ENCODE measurements at regions not wholly inside any gene's neighbourhood (a gene's known extent, or its start where the extent isn't known, plus 50 kb on each side); places are given as distances from the start of the nearest gene placed in this dataset.

- H3K4me1 ChIP-seq (ENCODE audit: control insufficient read depth, insufficient read depth, low read length) = no peaks in the 10 kb centered on the region
- ATAC-seq = no peak
- intact Hi-C loops (cut with DNase I) = no loop called here
- DNase-seq = no peak
- H3K27me3 ChIP-seq (ENCODE audit: control insufficient read depth, insufficient read depth) = no peaks in the 10 kb centered on the region
- no peak overlapping the region for H3K4me3 ChIP-seq (ENCODE audit: low read length)
- no peaks in the 10 kb centered on the region for H3K9me3 ChIP-seq (ENCODE audit: control insufficient read depth, low read length)
- WGBS = 86% methylated on average over 3 of the region's 3 CpGs
- no peak overlapping the region for H3K27ac ChIP-seq (ENCODE audit: low read length)
Measured at GRCh38 chr4:14221176-14221575, 593.7 kb upstream of the BOD1L1 start.

- H3K4me3 ChIP-seq (ENCODE audit: low read length) = no peak overlapping the region
Measured at GRCh38 chr4:14222377-14223029, 595.0 kb upstream of the BOD1L1 start.

GRCh38 chr4:14223461-14223860, 595.9 kb upstream of the BOD1L1 start:
- 94% methylated on average over 1 of the region's 1 CpG for WGBS
- H3K4me3 ChIP-seq (ENCODE audit: low read length) = no peak overlapping the region
- DNase-seq = no peak
- no peaks in the 10 kb centered on the region for H3K4me1 ChIP-seq (ENCODE audit: control insufficient read depth, insufficient read depth, low read length)
- H3K27ac ChIP-seq (ENCODE audit: low read length) = no peak overlapping the region
- no peaks in the 10 kb centered on the region for H3K9me3 ChIP-seq (ENCODE audit: control insufficient read depth, low read length)
- intact Hi-C loops (cut with DNase I) = no loop called here
- H3K27me3 ChIP-seq (ENCODE audit: control insufficient read depth, insufficient read depth) = no peaks in the 10 kb centered on the region
- ATAC-seq = no peak

More at GRCh38 chr4:14222377-14223029, 595.0 kb upstream of the BOD1L1 start:
- Histone ChIP-seq H3K4me1 (ENCODE audit: control insufficient read depth, insufficient read depth, low read length) (no peaks in the 10 kb centered on the region), H3K9me3 (ENCODE audit: control insufficient read depth, low read length) (no peaks in the 10 kb centered on the region), H3K27ac (ENCODE audit: low read length) (no peak overlapping the region), H3K27me3 (ENCODE audit: control insufficient read depth, insufficient read depth) (no peaks in the 10 kb centered on the region)
- 55% methylated on average over 4 of the region's 4 CpGs for WGBS
- intact Hi-C loops (cut with DNase I) = no loop called here
- peak; percentile 22 to 75 (median 52) for DNase-seq
- ATAC-seq = peak; percentile 63 to 93

- intact Hi-C loops (cut with DNase I) = no loop called here
- DNase-seq = no peak
- Histone ChIP-seq H3K4me1 (ENCODE audit: control insufficient read depth, insufficient read depth, low read length) (no peaks in the 10 kb centered on the region), H3K9me3 (ENCODE audit: control insufficient read depth, low read length) (no peaks in the 10 kb centered on the region), H3K4me3 (ENCODE audit: low read length) (no peak overlapping the region), H3K27me3 (ENCODE audit: control insufficient read depth, insufficient read depth) (no peaks in the 10 kb centered on the region), H3K27ac (ENCODE audit: low read length) (no peak overlapping the region)
- no peak for ATAC-seq
- WGBS = 88% methylated on average over 3 of the region's 3 CpGs
Measured at GRCh38 chr4:14225688-14226207, 598.2 kb upstream of the BOD1L1 start.

- DNase-seq (no peak), ATAC-seq (peak; percentile 51 to 54)
- H3K4me3 ChIP-seq (ENCODE audit: low read length) = no peak overlapping the region
- no peak overlapping the region for H3K27ac ChIP-seq (ENCODE audit: low read length)
- no peaks in the 10 kb centered on the region for H3K27me3 ChIP-seq (ENCODE audit: control insufficient read depth, insufficient read depth)
- 19% methylated on average over 1 of the region's 1 CpG for WGBS
- H3K9me3 ChIP-seq (ENCODE audit: control insufficient read depth, low read length) = no peaks in the 10 kb centered on the region
- intact Hi-C loops (cut with DNase I) = no loop called here
- H3K4me1 ChIP-seq (ENCODE audit: control insufficient read depth, insufficient read depth, low read length) = no peaks in the 10 kb centered on the region
Measured at GRCh38 chr4:14233126-14233525, 605.6 kb upstream of the BOD1L1 start.

GRCh38 chr4:14234307-14234706, 606.8 kb upstream of the BOD1L1 start:
- H3K9me3 ChIP-seq (ENCODE audit: control insufficient read depth, low read length) = no peaks in the 10 kb centered on the region
- H3K4me1 ChIP-seq (ENCODE audit: control insufficient read depth, insufficient read depth, low read length) = no peaks in the 10 kb centered on the region
- intact Hi-C loops (cut with DNase I) = no loop called here
- no peak overlapping the region for H3K4me3 ChIP-seq (ENCODE audit: low read length)
- H3K27ac ChIP-seq (ENCODE audit: low read length) = no peak overlapping the region
- DNase-seq = no peak
- H3K27me3 ChIP-seq (ENCODE audit: control insufficient read depth, insufficient read depth) = no peaks in the 10 kb centered on the region
- no peak for ATAC-seq

- H3K4me3 ChIP-seq (ENCODE audit: low read length) = no peak overlapping the region
- no peaks in the 10 kb centered on the region for H3K27me3 ChIP-seq (ENCODE audit: control insufficient read depth, insufficient read depth)
- H3K27ac ChIP-seq (ENCODE audit: low read length) = no peak overlapping the region
- H3K4me1 ChIP-seq (ENCODE audit: control insufficient read depth, insufficient read depth, low read length) = no peaks in the 10 kb centered on the region
- intact Hi-C loops (cut with DNase I) = no loop called here
- no peaks in the 10 kb centered on the region for H3K9me3 ChIP-seq (ENCODE audit: control insufficient read depth, low read length)
- ATAC-seq = no peak
- no peak for DNase-seq
- WGBS = 72% methylated on average over 2 of the region's 2 CpGs
Measured at GRCh38 chr4:14236359-14236758, 608.8 kb upstream of the BOD1L1 start.

GRCh38 chr4:14237911-14238310, 610.4 kb upstream of the BOD1L1 start:
- intact Hi-C loops (cut with DNase I) = no loop called here
- H3K9me3 ChIP-seq (ENCODE audit: control insufficient read depth, low read length) = no peaks in the 10 kb centered on the region
- ATAC-seq (no peak), DNase-seq (no peak)
- H3K4me1 ChIP-seq (ENCODE audit: control insufficient read depth, insufficient read depth, low read length) = no peaks in the 10 kb centered on the region
- no peak overlapping the region for H3K27ac ChIP-seq (ENCODE audit: low read length)
- H3K4me3 ChIP-seq (ENCODE audit: low read length) = no peak overlapping the region
- WGBS = 65% methylated on average over 2 of the region's 2 CpGs
- H3K27me3 ChIP-seq (ENCODE audit: control insufficient read depth, insufficient read depth) = no peaks in the 10 kb centered on the region

- H3K27me3 ChIP-seq (ENCODE audit: control insufficient read depth, insufficient read depth) = no peaks in the 10 kb centered on the region
- H3K4me3 ChIP-seq (ENCODE audit: low read length) = no peak overlapping the region
- intact Hi-C loops (cut with DNase I) = no loop called here
- H3K9me3 ChIP-seq (ENCODE audit: control insufficient read depth, low read length) = no peaks in the 10 kb centered on the region
- ATAC-seq (no peak), DNase-seq (no peak)
- no peaks in the 10 kb centered on the region for H3K4me1 ChIP-seq (ENCODE audit: control insufficient read depth, insufficient read depth, low read length)
- H3K27ac ChIP-seq (ENCODE audit: low read length) = no peak overlapping the region
- WGBS = 81% methylated on average over 3 of the region's 3 CpGs
Measured at GRCh38 chr4:14241574-14241973, 614.0 kb upstream of the BOD1L1 start.

- Histone ChIP-seq H3K27ac (ENCODE audit: low read length) (no peak overlapping the region), H3K9me3 (ENCODE audit: control insufficient read depth, low read length) (no peaks in the 10 kb centered on the region), H3K27me3 (ENCODE audit: control insufficient read depth, insufficient read depth) (no peaks in the 10 kb centered on the region), H3K4me1 (ENCODE audit: control insufficient read depth, insufficient read depth, low read length) (no peaks in the 10 kb centered on the region), H3K4me3 (ENCODE audit: low read length) (no peak overlapping the region)
- ATAC-seq = no peak
- WGBS = 76% methylated on average over 3 of the region's 3 CpGs
- intact Hi-C loops (cut with DNase I) = no loop called here
- DNase-seq = no peak
Measured at GRCh38 chr4:14247767-14248166, 620.2 kb upstream of the BOD1L1 start.

GRCh38 chr4:14249226-14249625, 621.7 kb upstream of the BOD1L1 start:
- intact Hi-C loops (cut with DNase I) = no loop called here
- ATAC-seq = no peak
- WGBS = 78% methylated on average over 1 of the region's 1 CpG

GRCh38 chr4:14254252-14254651, 626.7 kb upstream of the BOD1L1 start:
- ATAC-seq (peak in 1 of 2 donors; percentile 56), DNase-seq (peak; percentile 37 to 61 (median 51))
- Histone ChIP-seq H3K4me3 (ENCODE audit: low read length) (no peak overlapping the region), H3K9me3 (ENCODE audit: control insufficient read depth, low read length) (no peaks in the 10 kb centered on the region), H3K27ac (ENCODE audit: low read length) (no peak overlapping the region), H3K27me3 (ENCODE audit: control insufficient read depth, insufficient read depth) (no peaks in the 10 kb centered on the region), H3K4me1 (ENCODE audit: control insufficient read depth, insufficient read depth, low read length) (no peaks in the 10 kb centered on the region)
- WGBS = 77% methylated on average over 4 of the region's 4 CpGs
- intact Hi-C loops (cut with DNase I) = no loop called here

More at GRCh38 chr4:14249226-14249625, 621.7 kb upstream of the BOD1L1 start:
- Histone ChIP-seq H3K27me3 (ENCODE audit: control insufficient read depth, insufficient read depth) (no peaks in the 10 kb centered on the region), H3K9me3 (ENCODE audit: control insufficient read depth, low read length) (no peaks in the 10 kb centered on the region), H3K4me3 (ENCODE audit: low read length) (no peak overlapping the region), H3K27ac (ENCODE audit: low read length) (no peak overlapping the region), H3K4me1 (ENCODE audit: control insufficient read depth, insufficient read depth, low read length) (no peaks in the 10 kb centered on the region)
- DNase-seq = no peak

Measured in right cardiac atrium (tissue), 5 donors.